IPS DF 6.9 (cell line): ENCODE measurements at regions not wholly inside any gene's neighbourhood (a gene's known extent, or its start where the extent isn't known, plus 50 kb on each side); places are given as distances from the start of the nearest gene placed in this dataset.

Experiments used
- DNase-seq: peaks from one replicate; pipeline ENCODE4 v3.0.0-alpha.2; 2013; ENCODE audit warnings: low read depth, low spot score
- H3K27ac ChIP-seq: one replicate; pipeline ENCODE4 v1.5.1; 2013; ENCODE audit warnings: low read length, control low read depth
- H3K27me3 ChIP-seq: 2 replicates; pipeline ENCODE4 v1.6.1; 2013; ENCODE audit warnings: mild to moderate bottlenecking, low read length; ENCODE audit not compliant: control insufficient read depth, insufficient read depth
- H3K36me3 ChIP-seq: 2 replicates; pipeline ENCODE4 v1.6.1; 2013; ENCODE audit warnings: low read length; ENCODE audit not compliant: control insufficient read depth, insufficient read depth
- H3K4me1 ChIP-seq: 2 replicates; pipeline ENCODE4 v1.6.1; 2013; ENCODE audit warnings: low read length; ENCODE audit not compliant: control insufficient read depth, insufficient read depth
- H3K4me3 ChIP-seq: 2 replicates; pipeline ENCODE4 v1.5.1; 2013; ENCODE audit warnings: mild to moderate bottlenecking, low read length
- H3K9me3 ChIP-seq: 2 replicates; pipeline ENCODE4 v1.6.1; 2013; ENCODE audit warnings: low read length, inconsistent platforms; ENCODE audit not compliant: control insufficient read depth, insufficient read depth
- WGBS: extraction: QIAGEN DNeasy Blood & Tissue Kit; methylation state at CpG from one replicate; pipeline ENCODE4 v1.1.7; 2013; ENCODE audit warnings: mixed read lengths, missing lambda C conversion rate; ENCODE audit not compliant: insufficient read length, insufficient coverage; 5-methylcytosine and 5-hydroxymethylcytosine counted together

- no peak for DNase-seq
Observed at GRCh38 chr5:5770825-5771224, 348.3 kb downstream of the ICE1 start.

GRCh38 chr5:5767286-5767928, 344.9 kb downstream of the ICE1 start:
- no peaks in the 10 kb centered on the region for H3K9me3 ChIP-seq
- H3K27ac ChIP-seq: no peak overlapping the region
- no peak for DNase-seq
- no peaks in the 10 kb centered on the region for H3K36me3 ChIP-seq
- no peak overlapping the region for H3K4me3 ChIP-seq
- H3K4me1 ChIP-seq: no peaks in the 10 kb centered on the region
- WGBS: no CpG with 5 or more reads among the region's 5 CpGs
- no peaks in the 10 kb centered on the region for H3K27me3 ChIP-seq

More at GRCh38 chr5:5770825-5771224, 348.3 kb downstream of the ICE1 start:
- WGBS: no CpG with 5 or more reads among the region's 2 CpGs
- Histone ChIP-seq H3K36me3 (no peaks in the 10 kb centered on the region), H3K4me3 (no peak overlapping the region), H3K4me1 (no peaks in the 10 kb centered on the region), H3K27ac (no peak overlapping the region), H3K9me3 (no peaks in the 10 kb centered on the region), H3K27me3 (no peaks in the 10 kb centered on the region)

GRCh38 chr5:5765066-5765850, 342.8 kb downstream of the ICE1 start:
- Histone ChIP-seq H3K4me3 (no peak overlapping the region), H3K27me3 (no peaks in the 10 kb centered on the region), H3K9me3 (no peaks in the 10 kb centered on the region), H3K27ac (no peak overlapping the region), H3K36me3 (no peaks in the 10 kb centered on the region), H3K4me1 (no peaks in the 10 kb centered on the region)
- no peak for DNase-seq
- WGBS: no CpG with 5 or more reads among the region's 7 CpGs

- no peak for DNase-seq
- Histone ChIP-seq H3K27ac (no peak overlapping the region), H3K4me3 (no peak overlapping the region), H3K9me3 (no peaks in the 10 kb centered on the region), H3K36me3 (no peaks in the 10 kb centered on the region), H3K27me3 (no peaks in the 10 kb centered on the region), H3K4me1 (no peaks in the 10 kb centered on the region)
- no CpG with 5 or more reads among the region's 4 CpGs for WGBS
Observed at GRCh38 chr5:5764246-5764645, 341.8 kb downstream of the ICE1 start.

- Histone ChIP-seq H3K9me3 (no peaks in the 10 kb centered on the region), H3K4me1 (no peaks in the 10 kb centered on the region), H3K27ac (no peak overlapping the region), H3K27me3 (no peaks in the 10 kb centered on the region), H3K4me3 (no peak overlapping the region), H3K36me3 (no peaks in the 10 kb centered on the region)
- no CpG with 5 or more reads among the region's 2 CpGs for WGBS
- DNase-seq: no peak
Observed at GRCh38 chr5:5756762-5757161, 334.3 kb downstream of the ICE1 start.

- no peaks in the 10 kb centered on the region for H3K9me3 ChIP-seq
- no CpG with 5 or more reads among the region's 2 CpGs for WGBS
- DNase-seq: no peak
- H3K4me3 ChIP-seq: no peak overlapping the region
- peaks cover 1% of the 10 kb centered on the region; the same call in 1 of the 2 replicates for H3K4me1 ChIP-seq
- H3K27me3 ChIP-seq: no peaks in the 10 kb centered on the region
- H3K27ac ChIP-seq: no peak overlapping the region
- no peaks in the 10 kb centered on the region for H3K36me3 ChIP-seq
Observed at GRCh38 chr5:5755888-5756287, 333.4 kb downstream of the ICE1 start.

GRCh38 chr5:5752844-5753243, 330.4 kb downstream of the ICE1 start:
- no peak overlapping the region for H3K4me3 ChIP-seq
- H3K9me3 ChIP-seq: no peaks in the 10 kb centered on the region
- no peaks in the 10 kb centered on the region for H3K27me3 ChIP-seq
- H3K36me3 ChIP-seq: no peaks in the 10 kb centered on the region
- H3K4me1 ChIP-seq: peaks cover 1% of the 10 kb centered on the region; the same call in 1 of the 2 replicates
- H3K27ac ChIP-seq: no peak overlapping the region
- no CpG with 5 or more reads among the region's 2 CpGs for WGBS
- no peak for DNase-seq

GRCh38 chr5:5751987-5752386, 329.5 kb downstream of the ICE1 start:
- no CpG with 5 or more reads among the region's 7 CpGs for WGBS
- Histone ChIP-seq H3K9me3 (no peaks in the 10 kb centered on the region), H3K36me3 (no peaks in the 10 kb centered on the region), H3K27ac (no peak overlapping the region), H3K4me1 (peaks cover 1% of the 10 kb centered on the region; the same call in 1 of the 2 replicates), H3K27me3 (no peaks in the 10 kb centered on the region), H3K4me3 (no peak overlapping the region)
- no peak for DNase-seq

GRCh38 chr5:5751498-5751897, 329.0 kb downstream of the ICE1 start:
- Histone ChIP-seq H3K4me1 (peaks cover 1% of the 10 kb centered on the region; the same call in 1 of the 2 replicates), H3K9me3 (no peaks in the 10 kb centered on the region), H3K36me3 (no peaks in the 10 kb centered on the region), H3K27me3 (no peaks in the 10 kb centered on the region), H3K4me3 (no peak overlapping the region), H3K27ac (no peak overlapping the region)
- no peak for DNase-seq
- no CpG with 5 or more reads among the region's 4 CpGs for WGBS

- no peaks in the 10 kb centered on the region for H3K27me3 ChIP-seq
- H3K36me3 ChIP-seq: no peaks in the 10 kb centered on the region
- H3K4me1 ChIP-seq: no peaks in the 10 kb centered on the region
- no peak overlapping the region for H3K4me3 ChIP-seq
- DNase-seq: no peak
- no peaks in the 10 kb centered on the region for H3K9me3 ChIP-seq
- no peak overlapping the region for H3K27ac ChIP-seq
Observed at GRCh38 chr5:5741418-5741817, 318.9 kb downstream of the ICE1 start.
